ENCODE measurements at regions not wholly inside any gene's neighbourhood (a gene's known extent, or its start where the extent isn't known, plus 50 kb on each side); places are given as distances from the start of the nearest gene placed in this dataset.

DNA sequence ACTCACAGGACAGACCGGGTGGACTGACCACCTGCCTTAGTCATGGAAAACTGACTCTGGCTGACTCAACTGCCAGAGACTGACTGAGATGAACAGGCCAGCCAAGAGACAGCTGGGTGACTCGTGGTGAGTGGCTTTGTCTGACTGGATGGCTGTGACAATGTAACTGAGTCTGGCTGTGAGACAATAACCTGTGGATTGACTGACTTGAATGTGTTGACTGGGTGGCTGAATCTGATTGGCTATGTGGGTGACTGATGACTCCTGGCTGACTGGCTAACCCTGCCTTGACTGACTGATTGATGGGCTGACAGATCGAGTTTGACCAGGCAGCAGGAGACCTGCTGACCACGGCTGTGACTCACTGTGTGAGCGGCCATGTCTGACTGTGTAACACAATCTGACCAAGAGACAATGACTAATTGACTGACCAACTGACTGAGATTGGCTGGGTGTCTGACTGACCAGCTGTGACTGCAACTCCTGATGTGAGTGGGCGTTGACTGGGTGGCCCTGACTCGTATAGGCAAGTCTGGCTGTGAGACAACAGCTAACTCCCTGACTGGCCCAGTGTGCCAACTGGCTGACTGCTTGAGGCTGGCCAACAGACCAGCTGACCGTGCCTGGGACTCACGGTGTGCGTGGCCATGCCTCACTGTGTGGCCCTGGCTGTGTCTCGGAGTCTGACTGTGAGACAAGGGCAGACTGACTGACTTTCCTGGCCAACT is 509.1 kb downstream of the SHQ1 start:
- intact Hi-C loops (cut with micrococcal nuclease) (no loop called here), dilution Hi-C loops (cut with MboI; ENCODE audit: extremely low pct_ligation_motif_present, low sequenced_read_pairs) (no loop called here)
- Histone ChIP-seq H3K4me2 (ENCODE audit: insufficient read depth, low read length) (no peak overlapping the region), H4K20me1 (replicated peaks; ENCODE audit: control insufficient read depth, extremely low read depth, insufficient read depth, low read length) (no peaks in the 10 kb centered on the region), H3K9me1 (replicated peaks; ENCODE audit: control insufficient read depth, extremely low read depth, insufficient read depth, low read length) (no peaks in the 10 kb centered on the region), H3K36me3 (ENCODE audit: control insufficient read depth in 2 of 2, extremely low read depth in 1 of 2, insufficient read depth in 2 of 2, low read length in 2 of 2) (no peaks in the 10 kb centered on the region), H2AFZ (ENCODE audit: low read depth, low read length) (no peak overlapping the region), H3K4me3 (replicated peaks in 1 of 3; ENCODE audit: insufficient read depth in 1 of 3, low read depth in 1 of 3, low read length in 3 of 3) (no peak overlapping the region), H3K27ac (ENCODE audit: insufficient read depth, low read depth, low read length) (no peak overlapping the region), H3K9me3 (replicated peaks; ENCODE audit: control insufficient read depth, insufficient read depth, low read length) (no peaks in the 10 kb centered on the region), H3K79me2 (ENCODE audit: control insufficient read depth, insufficient read depth, low read length) (no peaks in the 10 kb centered on the region), H3K4me1 (ENCODE audit: control insufficient read depth, extremely low read depth, insufficient read depth, low read length) (no peaks in the 10 kb centered on the region), H3K27me3 (ENCODE audit: control insufficient read depth in 2 of 2, insufficient read depth in 2 of 2, low read length in 2 of 2) (peaks cover 0 to 7% of the 10 kb centered on the region in 2 experiments), H3K9ac (replicated peaks; ENCODE audit: extremely low read depth, insufficient read depth, low read length) (no peak overlapping the region)
- TF ChIP-seq EZH2 (IDR thresholded peaks at IDR 0.05; ENCODE audit: borderline replicate concordance, low read depth, low read length, severe bottlenecking) (no peak), FOS (IDR thresholded peaks at IDR 0.05; ENCODE audit: borderline replicate concordance, insufficient read depth, low read length) (peak; percentile 72), POLR2A (IDR thresholded peaks at IDR 0.05; ENCODE audit: low read depth, low read length) (no peak), GATA2 (IDR thresholded peaks at IDR 0.05; ENCODE audit: insufficient read depth, insufficient read length, low read depth, low read length) (no peak), JUN (IDR thresholded peaks at IDR 0.05; ENCODE audit: borderline replicate concordance, insufficient read depth, insufficient read length, low read depth) (peak; percentile 53), MYC (IDR thresholded peaks at IDR 0.05; ENCODE audit: low read depth, low read length) (no peak), POLR2AphosphoS5 (IDR thresholded peaks at IDR 0.05; ENCODE audit: insufficient read depth, low read depth, low read length) (peak; percentile 47)
- TF ChIP-seq, protein P1, sequence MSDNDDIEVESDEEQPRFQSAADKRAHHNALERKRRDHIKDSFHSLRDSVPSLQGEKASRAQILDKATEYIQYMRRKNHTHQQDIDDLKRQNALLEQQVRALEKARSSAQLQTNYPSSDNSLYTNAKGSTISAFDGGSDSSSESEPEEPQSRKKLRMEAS (IDR thresholded peaks at IDR 0.05; ENCODE audit: insufficient read depth, insufficient read length) = no peak
- TF ChIP-seq, protein P2, sequence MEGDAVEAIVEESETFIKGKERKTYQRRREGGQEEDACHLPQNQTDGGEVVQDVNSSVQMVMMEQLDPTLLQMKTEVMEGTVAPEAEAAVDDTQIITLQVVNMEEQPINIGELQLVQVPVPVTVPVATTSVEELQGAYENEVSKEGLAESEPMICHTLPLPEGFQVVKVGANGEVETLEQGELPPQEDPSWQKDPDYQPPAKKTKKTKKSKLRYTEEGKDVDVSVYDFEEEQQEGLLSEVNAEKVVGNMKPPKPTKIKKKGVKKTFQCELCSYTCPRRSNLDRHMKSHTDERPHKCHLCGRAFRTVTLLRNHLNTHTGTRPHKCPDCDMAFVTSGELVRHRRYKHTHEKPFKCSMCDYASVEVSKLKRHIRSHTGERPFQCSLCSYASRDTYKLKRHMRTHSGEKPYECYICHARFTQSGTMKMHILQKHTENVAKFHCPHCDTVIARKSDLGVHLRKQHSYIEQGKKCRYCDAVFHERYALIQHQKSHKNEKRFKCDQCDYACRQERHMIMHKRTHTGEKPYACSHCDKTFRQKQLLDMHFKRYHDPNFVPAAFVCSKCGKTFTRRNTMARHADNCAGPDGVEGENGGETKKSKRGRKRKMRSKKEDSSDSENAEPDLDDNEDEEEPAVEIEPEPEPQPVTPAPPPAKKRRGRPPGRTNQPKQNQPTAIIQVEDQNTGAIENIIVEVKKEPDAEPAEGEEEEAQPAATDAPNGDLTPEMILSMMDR (IDR thresholded peaks at IDR 0.05; ENCODE audit: extremely low read depth in 1 of 2, insufficient read depth in 1 of 2, low read depth in 1 of 2, low read length in 2 of 2) = no peak
- FAIRE-seq (peak; percentile 89), DNase-seq (ENCODE audit: low read depth, low spot score) (peak; percentile 80)
- no TSS peak for BruUV-seq (replicated peaks)
- ChIA-PET CTCF (interaction anchor here (0.6 kb wide), 1 partner anchor 44 kb away, joined by 4 read pairs; no protein-coding TSS in a partner anchor), POLR2A (no interaction called here)

All from endothelial cell of umbilical vein (primary cell).